ENCODE measurements at regions not wholly inside any gene's neighbourhood (a gene's known extent, or its start where the extent isn't known, plus 50 kb on each side); places are given as distances from the start of the nearest gene placed in this dataset.

DNA sequence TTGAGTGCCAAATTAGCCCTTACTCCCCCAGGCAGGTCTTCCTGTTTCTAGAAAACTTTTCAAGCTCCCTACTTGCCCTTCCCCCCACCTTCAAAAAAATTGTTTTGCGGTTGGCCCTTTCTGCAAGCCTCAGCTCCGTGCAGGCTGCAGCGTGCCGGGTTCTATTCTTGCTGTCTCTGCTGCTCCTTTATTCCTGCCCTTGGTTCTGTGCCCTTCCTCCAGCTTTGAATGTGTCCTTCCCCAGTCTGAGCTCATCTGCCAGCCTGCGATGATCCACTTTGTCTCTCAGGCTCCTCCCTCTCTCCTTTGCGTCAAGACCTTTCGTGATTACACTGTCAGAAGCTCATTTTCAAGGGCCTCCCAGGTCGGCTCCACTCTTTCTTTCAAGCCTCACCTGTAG, 98.6 kb downstream of the IRF2BPL start:
- no peaks in the 10 kb centered on the region for H3K9me3 ChIP-seq (ENCODE audit: control insufficient read depth, insufficient read depth, low read depth, low read length)
- H4K20me1 ChIP-seq (ENCODE audit: control insufficient read depth, extremely low read depth, insufficient read depth, low read length): no peaks in the 10 kb centered on the region
- peaks cover 6% of the 10 kb centered on the region for H3K4me1 ChIP-seq (ENCODE audit: control insufficient read depth, extremely low read depth, insufficient read depth, low read length)
- no peak overlapping the region for H3K9ac ChIP-seq (ENCODE audit: insufficient read depth, low read length)
- TF ChIP-seq, protein P1, sequence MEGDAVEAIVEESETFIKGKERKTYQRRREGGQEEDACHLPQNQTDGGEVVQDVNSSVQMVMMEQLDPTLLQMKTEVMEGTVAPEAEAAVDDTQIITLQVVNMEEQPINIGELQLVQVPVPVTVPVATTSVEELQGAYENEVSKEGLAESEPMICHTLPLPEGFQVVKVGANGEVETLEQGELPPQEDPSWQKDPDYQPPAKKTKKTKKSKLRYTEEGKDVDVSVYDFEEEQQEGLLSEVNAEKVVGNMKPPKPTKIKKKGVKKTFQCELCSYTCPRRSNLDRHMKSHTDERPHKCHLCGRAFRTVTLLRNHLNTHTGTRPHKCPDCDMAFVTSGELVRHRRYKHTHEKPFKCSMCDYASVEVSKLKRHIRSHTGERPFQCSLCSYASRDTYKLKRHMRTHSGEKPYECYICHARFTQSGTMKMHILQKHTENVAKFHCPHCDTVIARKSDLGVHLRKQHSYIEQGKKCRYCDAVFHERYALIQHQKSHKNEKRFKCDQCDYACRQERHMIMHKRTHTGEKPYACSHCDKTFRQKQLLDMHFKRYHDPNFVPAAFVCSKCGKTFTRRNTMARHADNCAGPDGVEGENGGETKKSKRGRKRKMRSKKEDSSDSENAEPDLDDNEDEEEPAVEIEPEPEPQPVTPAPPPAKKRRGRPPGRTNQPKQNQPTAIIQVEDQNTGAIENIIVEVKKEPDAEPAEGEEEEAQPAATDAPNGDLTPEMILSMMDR (conservative IDR thresholded peaks at IDR 0.05 in 1 of 2, IDR thresholded peaks at IDR 0.05 in 1 of 2; ENCODE audit: low read depth in 1 of 2, low read length in 2 of 2): no peak
- no peak for TF ChIP-seq EZH2 (IDR thresholded peaks at IDR 0.05; ENCODE audit: low read length, missing control alignments)
- no peaks in the 10 kb centered on the region for H3K79me2 ChIP-seq (ENCODE audit: control insufficient read depth, insufficient read depth, low read length)
- H3K27ac ChIP-seq (ENCODE audit: insufficient read depth, low read length): no peak overlapping the region
- no peak for DNase-seq (ENCODE audit: low read depth in 2 of 2)
- H3K36me3 ChIP-seq (ENCODE audit: control insufficient read depth, insufficient read depth, low read length): no peaks in the 10 kb centered on the region
- H3K4me3 ChIP-seq (replicated peaks in 1 of 4; ENCODE audit: control extremely low read depth in 1 of 4, insufficient read depth in 1 of 4, low read depth in 3 of 4, low read length in 4 of 4): no peak overlapping the region
- H2AFZ ChIP-seq (ENCODE audit: low read length): no peak overlapping the region
- H3K27me3 ChIP-seq (ENCODE audit: control insufficient read depth, insufficient read depth, low read length): no peaks in the 10 kb centered on the region
- no peak overlapping the region for H3K4me2 ChIP-seq (ENCODE audit: extremely low read depth, insufficient read depth, low read length)

DNA sequence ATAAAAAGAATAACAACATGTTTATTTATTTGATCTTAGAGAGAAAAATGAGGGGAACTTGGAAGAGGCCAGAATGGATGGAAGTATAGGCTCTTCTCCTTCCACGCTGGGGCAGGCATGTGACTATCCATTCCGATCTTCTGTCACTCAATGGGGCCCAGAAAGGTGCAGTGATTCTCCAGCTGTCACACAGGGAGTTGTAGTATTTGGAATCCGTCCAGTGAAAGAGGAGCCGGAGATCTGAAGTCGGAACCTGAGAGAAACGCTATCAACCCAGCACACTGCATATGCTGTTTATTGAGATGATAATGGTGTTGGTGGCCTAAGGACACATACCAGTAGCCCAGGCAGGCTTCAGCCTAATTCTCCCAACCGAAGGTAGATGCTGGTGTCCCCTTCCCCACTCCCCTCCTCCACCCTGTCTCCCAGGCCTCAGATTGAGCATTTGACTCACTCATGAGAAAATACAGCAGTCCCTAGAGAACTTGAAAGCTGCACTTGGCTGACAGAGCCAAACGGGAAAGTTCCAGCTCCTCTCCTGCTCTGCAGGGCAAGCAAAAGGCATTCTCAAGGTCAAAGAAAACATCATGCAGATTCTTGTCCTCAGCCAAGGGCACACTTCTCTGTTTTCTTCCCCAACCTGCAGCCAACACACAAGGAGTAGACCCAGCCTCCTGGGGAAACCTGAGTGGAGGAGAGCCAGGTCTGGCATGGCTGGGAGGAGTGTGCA, 100.4 kb downstream of the IRF2BPL start:
- no peak for DNase-seq (ENCODE audit: low read depth in 2 of 2)
- no peaks in the 10 kb centered on the region for H3K9me3 ChIP-seq (ENCODE audit: control insufficient read depth, insufficient read depth, low read depth, low read length)
- H3K27ac ChIP-seq (ENCODE audit: insufficient read depth, low read length): no peak overlapping the region
- no peak overlapping the region for H2AFZ ChIP-seq (ENCODE audit: low read length)
- no peak overlapping the region for H3K4me3 ChIP-seq (replicated peaks in 1 of 4; ENCODE audit: control extremely low read depth in 1 of 4, insufficient read depth in 1 of 4, low read depth in 3 of 4, low read length in 4 of 4)
- no peak overlapping the region for H3K9ac ChIP-seq (ENCODE audit: insufficient read depth, low read length)
- H3K36me3 ChIP-seq (ENCODE audit: control insufficient read depth, insufficient read depth, low read length): no peaks in the 10 kb centered on the region
- H4K20me1 ChIP-seq (ENCODE audit: control insufficient read depth, extremely low read depth, insufficient read depth, low read length): no peaks in the 10 kb centered on the region
- peaks cover 6% of the 10 kb centered on the region for H3K4me1 ChIP-seq (ENCODE audit: control insufficient read depth, extremely low read depth, insufficient read depth, low read length)
- no peak for TF ChIP-seq EZH2 (IDR thresholded peaks at IDR 0.05; ENCODE audit: low read length, missing control alignments)
- TF ChIP-seq, protein P1 (conservative IDR thresholded peaks at IDR 0.05 in 1 of 2, IDR thresholded peaks at IDR 0.05 in 1 of 2; ENCODE audit: low read depth in 1 of 2, low read length in 2 of 2): no peak
- no peaks in the 10 kb centered on the region for H3K79me2 ChIP-seq (ENCODE audit: control insufficient read depth, insufficient read depth, low read length)
- H3K27me3 ChIP-seq (ENCODE audit: control insufficient read depth, insufficient read depth, low read length): no peaks in the 10 kb centered on the region
- H3K4me2 ChIP-seq (ENCODE audit: extremely low read depth, insufficient read depth, low read length): no peak overlapping the region

DNA sequence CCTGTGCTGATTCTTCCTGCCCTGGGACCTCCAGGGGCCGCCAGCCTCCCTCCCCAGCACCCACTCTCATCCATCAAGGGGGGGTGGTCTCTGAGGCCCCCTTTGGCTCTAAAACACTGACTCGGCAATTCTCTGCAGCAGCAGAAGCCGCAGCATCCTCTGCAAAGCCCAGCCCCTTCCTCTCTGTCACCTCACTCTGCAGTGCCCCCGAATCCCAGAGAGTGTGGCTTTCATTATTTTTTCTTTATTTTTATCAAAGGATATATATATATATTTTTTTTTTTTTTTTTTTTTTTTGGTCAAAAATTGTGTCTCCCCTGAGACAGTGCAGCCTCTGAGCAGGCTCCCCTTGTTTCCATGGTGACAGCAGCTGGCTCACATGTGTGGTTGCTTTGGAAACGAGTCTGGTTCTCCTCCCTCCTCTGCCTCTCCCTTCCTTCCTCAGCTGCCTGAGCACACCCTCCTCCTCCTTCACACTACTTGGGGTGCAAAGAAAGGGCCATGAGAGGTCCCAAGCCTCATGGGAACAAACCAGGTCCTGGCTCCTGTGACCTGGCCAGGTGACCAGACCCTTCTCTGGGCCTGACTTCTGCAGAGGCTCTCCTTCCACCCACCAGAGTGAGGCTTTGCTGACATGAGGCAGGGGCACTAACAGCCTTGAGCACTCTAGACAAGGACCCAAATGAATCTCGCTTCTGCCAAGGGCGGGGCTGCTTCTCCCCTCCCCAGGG, 100.5 kb downstream of the LRRC74A start:
- no peak overlapping the region for H3K9ac ChIP-seq (ENCODE audit: insufficient read depth, low read length)
- H3K27me3 ChIP-seq (ENCODE audit: control insufficient read depth, insufficient read depth, low read length): no peaks in the 10 kb centered on the region
- DNase-seq (ENCODE audit: low read depth in 2 of 2): peak; percentile 37 to 80
- H3K9me3 ChIP-seq (ENCODE audit: control insufficient read depth, insufficient read depth, low read depth, low read length): no peaks in the 10 kb centered on the region
- TF ChIP-seq EZH2 (IDR thresholded peaks at IDR 0.05; ENCODE audit: low read length, missing control alignments): no peak
- TF ChIP-seq, protein P1 (conservative IDR thresholded peaks at IDR 0.05 in 1 of 2, IDR thresholded peaks at IDR 0.05 in 1 of 2; ENCODE audit: low read depth in 1 of 2, low read length in 2 of 2): no peak
- H2AFZ ChIP-seq (ENCODE audit: low read length): no peak overlapping the region
- no peak overlapping the region for H3K4me2 ChIP-seq (ENCODE audit: extremely low read depth, insufficient read depth, low read length)
- H3K4me3 ChIP-seq (replicated peaks in 1 of 4; ENCODE audit: control extremely low read depth in 1 of 4, insufficient read depth in 1 of 4, low read depth in 3 of 4, low read length in 4 of 4): no peak overlapping the region
- peaks cover 9% of the 10 kb centered on the region for H3K4me1 ChIP-seq (ENCODE audit: control insufficient read depth, extremely low read depth, insufficient read depth, low read length)
- H3K27ac ChIP-seq (ENCODE audit: insufficient read depth, low read length): peak overlapping the region; percentile 23
- H4K20me1 ChIP-seq (ENCODE audit: control insufficient read depth, extremely low read depth, insufficient read depth, low read length): no peaks in the 10 kb centered on the region
- no peaks in the 10 kb centered on the region for H3K79me2 ChIP-seq (ENCODE audit: control insufficient read depth, insufficient read depth, low read length)
- H3K36me3 ChIP-seq (ENCODE audit: control insufficient read depth, insufficient read depth, low read length): no peaks in the 10 kb centered on the region
